NCI-H1436 (cell line): ENCODE measurements at regions not wholly inside any gene's neighbourhood (a gene's known extent, or its start where the extent isn't known, plus 50 kb on each side); places are given as distances from the start of the nearest gene placed in this dataset.

Experiments
- DNase-seq: peaks from one replicate; lab custom pipeline; 2025; lab: John Stamatoyannopoulos, UW

DNA sequence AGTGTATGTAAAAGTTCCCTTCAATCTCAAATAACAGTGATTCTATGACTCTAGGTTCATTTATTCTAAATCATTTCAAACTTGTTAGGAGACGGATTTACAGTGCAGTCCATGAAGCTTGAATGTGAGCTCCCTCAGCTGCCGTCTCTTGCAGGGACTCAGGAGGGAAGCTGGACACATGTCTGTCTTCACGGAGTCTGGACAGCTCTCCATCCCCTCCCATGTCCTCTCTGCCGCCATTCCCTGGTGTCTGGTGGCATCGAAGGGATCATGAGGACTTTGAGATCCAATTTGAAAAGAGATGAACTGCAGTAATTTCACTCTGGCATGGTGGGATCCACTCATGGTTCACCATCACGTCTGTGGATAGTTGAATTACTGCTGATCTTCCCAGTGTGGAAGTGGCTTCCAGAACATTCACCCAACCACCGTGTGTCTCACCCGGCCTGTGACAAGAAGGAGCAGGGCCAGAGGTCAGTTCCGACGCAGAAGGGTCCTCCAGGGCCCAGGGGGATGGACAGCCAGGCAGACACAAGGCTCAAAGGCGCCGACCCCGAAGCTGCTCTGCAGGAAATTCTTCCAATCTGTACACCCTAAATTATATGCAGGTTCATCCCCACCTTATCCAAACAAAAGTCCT is 370.1 kb downstream of the THBS2 start:
- no peak for DNase-seq

DNA sequence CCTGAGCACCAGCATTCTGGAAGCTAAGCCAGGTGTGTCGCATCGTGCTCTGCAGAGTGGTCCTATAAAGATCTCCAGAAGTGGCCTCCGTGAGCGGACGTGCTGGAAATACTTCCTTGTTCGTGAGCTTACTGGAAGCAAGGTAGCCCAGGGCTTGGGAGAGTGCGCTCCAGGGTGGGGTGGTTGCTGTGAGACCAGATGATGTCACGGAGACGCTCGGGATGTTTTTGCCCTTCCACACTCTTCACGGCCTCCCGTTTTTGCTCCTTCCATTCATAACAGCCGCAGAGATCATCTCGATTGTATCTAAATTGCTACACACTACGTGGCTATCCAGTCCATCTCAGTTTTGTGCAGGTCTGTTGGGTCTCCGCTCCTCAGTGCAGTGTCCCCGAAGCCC is 373.4 kb downstream of the THBS2 start:
- no peak for DNase-seq

DNA sequence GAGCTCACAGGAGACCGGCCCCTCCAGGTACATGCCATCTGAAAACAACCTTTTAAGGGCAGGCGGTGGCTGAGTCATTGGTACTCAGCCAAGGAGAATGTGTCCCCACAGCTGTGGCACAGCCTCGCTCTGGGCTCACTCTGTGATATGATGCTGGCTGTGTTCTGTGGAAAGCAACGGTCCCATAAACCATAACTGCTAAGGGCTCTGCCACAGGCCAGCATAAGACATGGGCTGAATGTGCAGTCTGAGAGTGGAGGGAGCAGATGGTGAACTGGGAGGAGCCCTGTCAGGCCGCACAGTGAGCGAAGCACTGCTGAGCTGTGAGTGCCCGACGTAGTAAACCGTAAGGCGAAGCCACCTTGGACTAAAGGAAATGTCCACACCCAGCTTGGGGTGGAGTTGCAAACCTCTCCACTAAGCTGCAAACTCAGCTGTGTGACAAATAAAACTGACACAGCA is 375.8 kb downstream of the THBS2 start:
- DNase-seq: no peak

- no peak for DNase-seq
Measured at GRCh38 chr6:168876956-168877355, 376.7 kb downstream of the THBS2 start.

GRCh38 chr6:168875811-168876576 is 377.7 kb downstream of the THBS2 start:
- no peak for DNase-seq

GRCh38 chr6:168874637-168875036 is 379.0 kb downstream of the THBS2 start:
- DNase-seq: no peak

GRCh38 chr6:168873278-168874190 is 380.1 kb downstream of the THBS2 start:
- DNase-seq: no peak

DNA sequence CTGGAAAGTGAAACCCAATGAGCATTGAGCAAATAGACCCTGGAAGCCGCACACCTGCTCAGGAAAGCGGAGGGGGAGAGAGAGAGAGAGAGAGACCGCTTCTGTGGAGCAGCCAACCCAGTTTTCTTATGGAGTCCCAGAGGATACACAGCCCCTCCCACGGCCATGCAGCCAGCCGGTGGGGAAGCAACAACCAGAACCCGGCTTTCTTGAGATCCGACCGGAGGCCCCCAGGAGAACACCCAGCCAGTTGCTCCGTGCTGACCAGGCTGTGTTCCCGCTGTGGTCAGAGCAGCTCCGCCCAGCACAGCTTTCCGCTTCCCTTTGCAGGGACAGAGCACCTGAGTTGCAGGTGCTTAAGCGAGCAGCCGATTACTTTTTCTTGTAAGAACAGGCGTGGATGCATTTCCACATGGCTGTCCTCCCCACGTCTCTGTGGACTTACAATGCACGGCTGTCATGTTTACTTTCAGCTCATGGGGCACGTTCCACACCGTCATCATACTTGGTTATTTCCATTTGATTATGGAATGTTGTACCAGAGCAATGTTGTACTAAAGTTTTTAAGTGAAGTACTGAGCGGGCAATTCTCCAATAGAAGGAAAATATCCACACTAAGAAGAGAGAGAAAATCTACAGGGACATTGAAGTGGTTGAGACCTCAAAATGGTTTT is 381.9 kb downstream of the THBS2 start:
- no peak for DNase-seq

GRCh38 chr6:168870982-168871381 is 382.7 kb downstream of the THBS2 start:
- DNase-seq: no peak

GRCh38 chr6:168867247-168868102 is 386.2 kb downstream of the THBS2 start:
- no peak for DNase-seq

- no peak for DNase-seq
Measured at GRCh38 chr6:168866534-168866933, 387.1 kb downstream of the THBS2 start.

GRCh38 chr6:168865522-168865921 is 388.1 kb downstream of the THBS2 start:
- DNase-seq: no peak

- DNase-seq: no peak
Measured at GRCh38 chr6:168864541-168865460, 388.8 kb downstream of the THBS2 start.

- DNase-seq: no peak
Measured at GRCh38 chr6:168863467-168863866, 390.2 kb downstream of the THBS2 start.

DNA sequence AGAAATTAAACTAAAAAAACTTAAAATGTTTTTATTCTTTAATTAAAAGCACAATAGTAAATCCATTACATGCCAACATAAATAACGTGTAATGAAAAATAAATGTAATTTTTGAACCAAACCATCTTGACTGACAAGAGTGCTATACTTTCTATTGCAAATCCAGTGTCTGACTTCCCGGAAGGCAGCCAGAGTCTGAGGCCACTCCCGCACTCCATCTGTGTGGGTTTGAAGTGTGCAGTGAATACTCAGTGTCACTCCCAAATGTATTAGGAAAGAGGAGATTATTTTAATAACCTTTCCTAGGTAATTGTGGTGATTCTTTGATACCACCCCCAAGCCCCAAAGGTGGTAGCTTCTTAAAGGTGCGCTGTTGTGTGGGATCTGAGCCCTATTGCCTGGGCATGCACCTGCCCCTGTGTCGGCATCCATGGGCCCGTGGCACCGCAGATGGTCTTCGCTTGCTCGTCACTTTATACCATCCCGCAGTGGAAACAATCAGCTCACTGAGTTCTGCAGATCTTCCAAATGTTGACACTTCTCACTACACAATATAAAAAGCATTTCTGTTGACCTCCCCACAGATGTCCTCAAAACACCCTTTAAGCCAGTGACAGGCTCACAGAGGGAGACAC is 391.2 kb downstream of the THBS2 start:
- DNase-seq: no peak

GRCh38 chr6:168860987-168861386 is 392.7 kb downstream of the THBS2 start:
- no peak for DNase-seq

DNA sequence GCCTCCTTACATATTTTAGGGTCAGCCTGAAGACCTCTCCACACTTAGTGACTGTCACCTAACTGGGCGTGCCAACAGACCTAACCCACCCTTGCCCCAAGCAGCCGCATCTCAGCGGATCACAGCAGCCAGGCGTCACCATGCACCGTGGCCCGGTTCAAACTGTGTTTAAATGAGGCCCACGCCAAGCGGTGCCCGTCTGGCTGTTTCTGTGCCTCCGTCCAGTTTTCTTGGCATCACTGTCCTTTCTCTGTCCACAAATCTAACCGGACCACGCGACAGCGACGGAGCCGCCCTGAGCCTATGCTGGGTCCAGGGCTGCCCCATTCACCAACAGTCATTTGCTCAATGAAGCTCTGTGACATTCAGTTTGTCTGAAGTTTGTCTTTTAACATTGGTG is 393.3 kb downstream of the THBS2 start:
- DNase-seq: no peak

GRCh38 chr6:168858926-168859325 is 394.7 kb downstream of the THBS2 start:
- no peak for DNase-seq

DNA sequence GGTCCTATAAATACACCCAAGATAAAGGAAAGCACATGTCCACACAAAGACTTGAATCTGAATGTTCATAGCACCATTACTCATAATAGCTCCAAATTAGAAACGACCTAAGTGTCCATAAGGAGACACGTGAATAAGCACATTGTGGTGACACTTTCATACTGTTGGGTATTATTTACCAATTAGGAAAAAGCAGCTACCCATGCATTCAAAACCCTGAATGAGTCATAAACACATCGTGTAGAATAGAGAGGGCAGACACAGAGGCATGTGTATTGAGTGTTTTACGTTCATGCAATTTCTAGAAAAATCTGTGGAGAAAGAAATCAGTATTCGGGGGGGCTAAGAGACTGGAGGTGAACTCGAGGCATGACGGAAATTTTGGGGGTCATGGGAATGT is 396.7 kb downstream of the THBS2 start:
- no peak for DNase-seq
